ENCODE measurements at regions not wholly inside any gene's neighbourhood (a gene's known extent, or its start where the extent isn't known, plus 50 kb on each side); places are given as distances from the start of the nearest gene placed in this dataset.

GRCh38 chr3:152997526-152997925, 162.6 kb downstream of the P2RY1 start:
- ATAC-seq (ENCODE audit: low FRiP score) (no peak), DNase-seq (ENCODE audit: low spot score) (no peak)
- TF ChIP-seq, protein P1, sequence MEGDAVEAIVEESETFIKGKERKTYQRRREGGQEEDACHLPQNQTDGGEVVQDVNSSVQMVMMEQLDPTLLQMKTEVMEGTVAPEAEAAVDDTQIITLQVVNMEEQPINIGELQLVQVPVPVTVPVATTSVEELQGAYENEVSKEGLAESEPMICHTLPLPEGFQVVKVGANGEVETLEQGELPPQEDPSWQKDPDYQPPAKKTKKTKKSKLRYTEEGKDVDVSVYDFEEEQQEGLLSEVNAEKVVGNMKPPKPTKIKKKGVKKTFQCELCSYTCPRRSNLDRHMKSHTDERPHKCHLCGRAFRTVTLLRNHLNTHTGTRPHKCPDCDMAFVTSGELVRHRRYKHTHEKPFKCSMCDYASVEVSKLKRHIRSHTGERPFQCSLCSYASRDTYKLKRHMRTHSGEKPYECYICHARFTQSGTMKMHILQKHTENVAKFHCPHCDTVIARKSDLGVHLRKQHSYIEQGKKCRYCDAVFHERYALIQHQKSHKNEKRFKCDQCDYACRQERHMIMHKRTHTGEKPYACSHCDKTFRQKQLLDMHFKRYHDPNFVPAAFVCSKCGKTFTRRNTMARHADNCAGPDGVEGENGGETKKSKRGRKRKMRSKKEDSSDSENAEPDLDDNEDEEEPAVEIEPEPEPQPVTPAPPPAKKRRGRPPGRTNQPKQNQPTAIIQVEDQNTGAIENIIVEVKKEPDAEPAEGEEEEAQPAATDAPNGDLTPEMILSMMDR (IDR thresholded peaks at IDR 0.05) = no peak

GRCh38 chr3:152998591-152998990, 163.4 kb upstream of the RAP2B start:
- ATAC-seq (ENCODE audit: low FRiP score) = no peak
- TF ChIP-seq, protein P1 (IDR thresholded peaks at IDR 0.05) = no peak

GRCh38 chr3:153000325-153000724, 161.7 kb upstream of the RAP2B start:
- TF ChIP-seq, protein P1 (IDR thresholded peaks at IDR 0.05) = no peak

More at GRCh38 chr3:152998591-152998990, 163.4 kb upstream of the RAP2B start:
- no peak for DNase-seq (ENCODE audit: low spot score)

GRCh38 chr3:153001210-153002078, 160.6 kb upstream of the RAP2B start:
- DNase-seq (ENCODE audit: low spot score) (no peak), ATAC-seq (ENCODE audit: low FRiP score) (no peak)
- TF ChIP-seq, protein P1 (IDR thresholded peaks at IDR 0.05) = no peak

More at GRCh38 chr3:153000325-153000724, 161.7 kb upstream of the RAP2B start:
- DNase-seq (ENCODE audit: low spot score) (no peak), ATAC-seq (ENCODE audit: low FRiP score) (no peak)

GRCh38 chr3:153003441-153003840, 158.6 kb upstream of the RAP2B start:
- TF ChIP-seq, protein P1 (IDR thresholded peaks at IDR 0.05) = no peak
- no peak for ATAC-seq (ENCODE audit: low FRiP score)

GRCh38 chr3:153003862-153004261, 158.2 kb upstream of the RAP2B start:
- no peak for ATAC-seq (ENCODE audit: low FRiP score)
- TF ChIP-seq, protein P1 (IDR thresholded peaks at IDR 0.05) = no peak

More at GRCh38 chr3:153003441-153003840, 158.6 kb upstream of the RAP2B start:
- no peak for DNase-seq (ENCODE audit: low spot score)

GRCh38 chr3:153008226-153008625, 153.8 kb upstream of the RAP2B start:
- DNase-seq (ENCODE audit: low spot score) (no peak), ATAC-seq (ENCODE audit: low FRiP score) (no peak)
- TF ChIP-seq, protein P1 (IDR thresholded peaks at IDR 0.05) = no peak

More at GRCh38 chr3:153003862-153004261, 158.2 kb upstream of the RAP2B start:
- no peak for DNase-seq (ENCODE audit: low spot score)
